Transverse colon (tissue), 4 donors: ENCODE measurements at regions not wholly inside any gene's neighbourhood (a gene's known extent, or its start where the extent isn't known, plus 50 kb on each side); places are given as distances from the start of the nearest gene placed in this dataset.

ENCODE experiments used
- DNase-seq: peaks from one replicate; pipeline ENCODE4 v3.0.0-alpha.2; 2019
- H3K27ac ChIP-seq, 4 donors: fragments of 200-600 bp; sonication (generic); 2 replicates each; pipeline ENCODE4 v1.5.1; 2016 to 2018; ENCODE audit warnings: inconsistent platforms in 4 of 4
- H3K27me3 ChIP-seq: fragments of 200-600 bp; sonication (generic); 2 replicates; pipeline ENCODE4 v1.5.1; 2017; ENCODE audit warnings: inconsistent platforms
- H3K36me3 ChIP-seq, 4 donors: fragments of 200-600 bp; sonication (generic); 2 replicates each; pipeline ENCODE4 v1.5.1; 2017 to 2019; ENCODE audit warnings: inconsistent platforms in 4 of 4
- H3K4me1 ChIP-seq, 4 donors: fragments of 200-600 bp; sonication (generic); 2 replicates each; pipeline ENCODE4 v1.5.1; 2017 to 2020; ENCODE audit warnings: inconsistent platforms in 4 of 4
- H3K4me3 ChIP-seq, 4 donors: fragments of 200-600 bp; sonication (generic); 1 replicate in 1 of 4; 2 replicates in 3 of 4; pipeline versions ENCODE4 v1.5.1 to v1.6.1; 2017 to 2019; ENCODE audit warnings: inconsistent platforms in 4 of 4
- H3K9me3 ChIP-seq, 2 donors: fragments of 200-600 bp; sonication (generic); 2 replicates each; pipeline ENCODE4 v1.5.1; 2017 to 2019; ENCODE audit warnings: inconsistent platforms in 2 of 2
- CTCF ChIP-seq, 5 experiments: fragments of 200-600 bp in 3 of 5; fragments of 450-650 bp in 2 of 5; sonication (generic) in 3 of 5; IDR thresholded peaks; 1 replicate in 2 of 5; 2 replicates in 3 of 5; pipeline ENCODE4 v1.5.1; 2016 to 2017; ENCODE audit warnings: antibody characterized with exemption in 5 of 5, inconsistent platforms in 3 of 5, mild to moderate bottlenecking in 2 of 5, moderate library complexity in 1 of 5
- EP300 ChIP-seq: sonication (generic); formaldehyde crosslinking; IDR thresholded peaks from one replicate; pipeline ENCODE4 v1.6.1; 2017; ENCODE audit warnings: antibody characterized with exemption, low read depth
- POLR2A ChIP-seq: fragments of 450-650 bp; IDR thresholded peaks from one replicate; pipeline ENCODE4 v1.6.1; 2016; ENCODE audit warnings: antibody characterized with exemption, mild to moderate bottlenecking, moderate library complexity
- POLR2AphosphoS5 ChIP-seq, 3 donors: sonication (generic); formaldehyde crosslinking; IDR thresholded peaks; one replicate each; pipeline ENCODE4 v1.6.1; 2016; ENCODE audit warnings: antibody characterized with exemption in 3 of 3
- WGBS, 2 donors: methylation state at CpG; one replicate each; pipeline ENCODE4 v1.1.5; 2018; ENCODE audit warnings: low coverage in 1 of 2; 5-methylcytosine and 5-hydroxymethylcytosine counted together
- in situ Hi-C, 4 donors: fragments of 200-750 bp; cut with MboI; loops; one replicate each; pipeline versions ENCODE4 v1.15.0 to v1.15.1; 2017; ENCODE audit warnings: low sequenced_read_pairs in 3 of 4, low pct_ligation_motif_present in 1 of 4, low pct_unique_long_range_greater_than_20kb in 1 of 4
- intact Hi-C: fragments of 100-400 bp; cut with DNase I; formaldehyde crosslinking; loops from one replicate; pipeline ENCODE4 v1.15.1; 2023; ENCODE audit warnings: low total_unique reads

GRCh38 chr5:42131081-42131480 lies 206.0 kb downstream of the FBXO4 start:
- 33 to 75% methylated on average over 1 to 2 of the region's 2 CpGs for WGBS, 2 donors
- no peaks in the 10 kb centered on the region for H3K4me1 ChIP-seq
- no peaks in the 10 kb centered on the region for H3K9me3 ChIP-seq
- no peak for TF ChIP-seq POLR2A
- TF ChIP-seq EP300, result no peak
- TF ChIP-seq POLR2AphosphoS5 (IDR thresholded peaks at IDR 0.05), result no peak
- no peak for TF ChIP-seq CTCF (IDR thresholded peaks at IDR 0.05)
- DNase-seq, result no peak
- no peaks in the 10 kb centered on the region for H3K27me3 ChIP-seq
- H3K27ac ChIP-seq, result no peak overlapping the region
- no peaks in the 10 kb centered on the region for H3K36me3 ChIP-seq
- in situ Hi-C loops, result no loop called here
- no peak overlapping the region for H3K4me3 ChIP-seq
- intact Hi-C loops, result no loop called here

- WGBS, 2 donors, result 63 to 82% methylated on average over 1 to 2 of the region's 2 CpGs
- Histone ChIP-seq H3K4me1 (no peaks in the 10 kb centered on the region), H3K27me3 (no peaks in the 10 kb centered on the region), H3K36me3 (no peaks in the 10 kb centered on the region), H3K27ac (no peak overlapping the region), H3K4me3 (no peak overlapping the region), H3K9me3 (peaks cover 2 to 8% of the 10 kb centered on the region in 2 donors)
- in situ Hi-C loops (no loop called here), intact Hi-C loops (no loop called here)
- DNase-seq, result no peak
- TF ChIP-seq POLR2AphosphoS5 (IDR thresholded peaks at IDR 0.05), result no peak
- no peak for TF ChIP-seq POLR2A
Measured at GRCh38 chr5:42143361-42143760, 218.3 kb downstream of the FBXO4 start.

- Histone ChIP-seq H3K9me3 (peaks cover 9 to 22% of the 10 kb centered on the region in 2 donors), H3K36me3 (no peaks in the 10 kb centered on the region), H3K4me3 (no peak overlapping the region), H3K27ac (no peak overlapping the region), H3K27me3 (no peaks in the 10 kb centered on the region), H3K4me1 (no peaks in the 10 kb centered on the region)
- intact Hi-C loops (no loop called here), in situ Hi-C loops (no loop called here)
- TF ChIP-seq POLR2A (no peak), POLR2AphosphoS5 (IDR thresholded peaks at IDR 0.05) (no peak), CTCF (IDR thresholded peaks at IDR 0.05) (no peak), EP300 (no peak)
- WGBS, 2 donors, result 25% methylated on average over 1 of the region's 1 CpG
- DNase-seq, result no peak
Measured at GRCh38 chr5:42148813-42149212, 223.7 kb downstream of the FBXO4 start.

GRCh38 chr5:42157215-42157614 lies 232.1 kb downstream of the FBXO4 start:
- TF ChIP-seq POLR2AphosphoS5 (IDR thresholded peaks at IDR 0.05) (no peak), EP300 (no peak), POLR2A (no peak), CTCF (IDR thresholded peaks at IDR 0.05) (no peak)
- in situ Hi-C loops (no loop called here), intact Hi-C loops (no loop called here)
- no peaks in the 10 kb centered on the region for H3K27me3 ChIP-seq
- H3K4me1 ChIP-seq, result no peaks in the 10 kb centered on the region
- no peaks in the 10 kb centered on the region for H3K36me3 ChIP-seq
- H3K4me3 ChIP-seq, result no peak overlapping the region
- no peaks in the 10 kb centered on the region for H3K9me3 ChIP-seq
- H3K27ac ChIP-seq, result no peak overlapping the region
- 46 to 58% methylated on average over 3 of the region's 3 CpGs for WGBS, 2 donors
- no peak for DNase-seq

GRCh38 chr5:42163083-42163482 lies 238.0 kb downstream of the FBXO4 start:
- Histone ChIP-seq H3K36me3 (no peaks in the 10 kb centered on the region), H3K4me3 (no peak overlapping the region), H3K27ac (no peak overlapping the region), H3K27me3 (no peaks in the 10 kb centered on the region), H3K4me1 (no peaks in the 10 kb centered on the region), H3K9me3 (no peaks in the 10 kb centered on the region)
- in situ Hi-C loops, result no loop called here
- no peak for DNase-seq
- WGBS, 2 donors, result 83 to 90% methylated on average over 1 of the region's 1 CpG
- intact Hi-C loops, result no loop called here
- no peak for TF ChIP-seq POLR2AphosphoS5 (IDR thresholded peaks at IDR 0.05)
- TF ChIP-seq CTCF (IDR thresholded peaks at IDR 0.05), result no peak
- no peak for TF ChIP-seq EP300
- no peak for TF ChIP-seq POLR2A
